KMS-11 (cell line): ENCODE measurements at regions not wholly inside any gene's neighbourhood (a gene's known extent, or its start where the extent isn't known, plus 50 kb on each side); places are given as distances from the start of the nearest gene placed in this dataset.
"Not testable (repeated sequence)": the region's sequence is repeated elsewhere in the genome, so short reads cannot be mapped to it uniquely, and the experiment has no call there.

Source experiments
- H2AFZ ChIP-seq: fragments of 200-600 bp; sonication (generic); 2 replicates; pipeline ENCODE4 v1.6.1; 2016; ENCODE audit warnings: antibody characterized with exemption, mixed run types, low read depth
- H3K27ac ChIP-seq: fragments of 200-600 bp; sonication (generic); 2 replicates; pipeline ENCODE4 v1.6.1; 2016; ENCODE audit warnings: mild to moderate bottlenecking, mixed run types
- H3K27me3 ChIP-seq: fragments of 200-600 bp; sonication (generic); 2 replicates; pipeline ENCODE4 v1.6.1; 2017; ENCODE audit warnings: mild to moderate bottlenecking, low read depth, mixed run types, moderate library complexity; ENCODE audit not compliant: insufficient read depth
- H3K36me3 ChIP-seq: fragments of 200-600 bp; sonication (generic); 2 replicates; pipeline ENCODE4 v1.6.1; 2017; ENCODE audit warnings: mild to moderate bottlenecking, mixed run types; ENCODE audit not compliant: insufficient read depth
- H3K4me1 ChIP-seq: fragments of 200-600 bp; sonication (generic); 2 replicates; pipeline ENCODE4 v1.6.1; 2016; ENCODE audit warnings: mild to moderate bottlenecking, low read depth, mixed run types; ENCODE audit not compliant: poor library complexity, severe bottlenecking
- H3K4me2 ChIP-seq: fragments of 200-600 bp; sonication (generic); 2 replicates; pipeline ENCODE4 v1.7.0; 2016; ENCODE audit warnings: mild to moderate bottlenecking, mixed run types
- H3K4me3 ChIP-seq: fragments of 200-600 bp; sonication (generic); IDR thresholded peaks from 2 replicates; pipeline ENCODE4 v1.6.1; 2017; ENCODE audit warnings: low read depth, low read length, mixed read lengths; ENCODE audit not compliant: insufficient read depth
- H3K79me2 ChIP-seq: fragments of 200-600 bp; sonication (generic); 2 replicates; pipeline ENCODE4 v1.6.1; 2016; ENCODE audit warnings: low read depth, mixed run types; ENCODE audit not compliant: insufficient read depth
- H3K9ac ChIP-seq: fragments of 200-600 bp; sonication (generic); 2 replicates; pipeline ENCODE4 v1.6.1; 2016; ENCODE audit warnings: mild to moderate bottlenecking, mixed run types
- H4K20me1 ChIP-seq: fragments of 200-600 bp; sonication (generic); 2 replicates; pipeline ENCODE4 v1.6.1; 2016; ENCODE audit warnings: mild to moderate bottlenecking, mixed run types; ENCODE audit not compliant: insufficient read depth
- CTCF ChIP-seq: fragments of 200-600 bp; sonication (generic); conservative IDR thresholded peaks from 2 replicates; pipeline ENCODE4 v1.6.1; 2017; ENCODE audit warnings: low read depth, mild to moderate bottlenecking, antibody characterized with exemption, low read length, moderate library complexity, mixed read lengths

- Histone ChIP-seq H3K4me1 (no peaks in the 10 kb centered on the region), H4K20me1 (no peaks in the 10 kb centered on the region), H3K4me3 (no peak overlapping the region), H2AFZ (no peak overlapping the region), H3K4me2 (no peak overlapping the region), H3K27ac (no peak overlapping the region), H3K79me2 (no peaks in the 10 kb centered on the region), H3K27me3 (no peaks in the 10 kb centered on the region), H3K9ac (no peak overlapping the region), H3K36me3 (no peaks in the 10 kb centered on the region)
- no peak for TF ChIP-seq CTCF
Measured at GRCh38 chr15:31502541-31503229, 176.1 kb downstream of the KLF13 start.

- no peak overlapping the region for H3K4me2 ChIP-seq
- no peaks in the 10 kb centered on the region for H3K79me2 ChIP-seq
- no peaks in the 10 kb centered on the region for H3K36me3 ChIP-seq
- no peak overlapping the region for H3K27ac ChIP-seq
- H3K27me3 ChIP-seq = no peaks in the 10 kb centered on the region
- H2AFZ ChIP-seq = no peak overlapping the region; the same call in 1 of the 2 replicates
- H4K20me1 ChIP-seq = no peaks in the 10 kb centered on the region
- no peak overlapping the region for H3K4me3 ChIP-seq
- no peaks in the 10 kb centered on the region for H3K4me1 ChIP-seq
- H3K9ac ChIP-seq = no peak overlapping the region
- no peak for TF ChIP-seq CTCF
Measured at GRCh38 chr15:31503256-31503655, 176.6 kb downstream of the KLF13 start.

GRCh38 chr15:31503758-31504461 is 177.3 kb downstream of the KLF13 start:
- Histone ChIP-seq H3K36me3 (no peaks in the 10 kb centered on the region), H3K27me3 (no peaks in the 10 kb centered on the region), H3K9ac (no peak overlapping the region), H3K27ac (no peak overlapping the region), H3K4me2 (no peak overlapping the region), H3K4me3 (no peak overlapping the region), H3K4me1 (no peaks in the 10 kb centered on the region), H2AFZ (no peak overlapping the region), H3K79me2 (no peaks in the 10 kb centered on the region), H4K20me1 (no peaks in the 10 kb centered on the region)
- TF ChIP-seq CTCF = no peak

GRCh38 chr15:31504462-31504839 is 177.8 kb downstream of the KLF13 start:
- no peak overlapping the region for H3K9ac ChIP-seq
- H3K4me1 ChIP-seq = no peaks in the 10 kb centered on the region
- H3K27ac ChIP-seq = no peak overlapping the region
- no peaks in the 10 kb centered on the region for H4K20me1 ChIP-seq
- no peak for TF ChIP-seq CTCF
- H3K4me3 ChIP-seq = no peak overlapping the region
- no peak overlapping the region for H2AFZ ChIP-seq
- H3K79me2 ChIP-seq = no peaks in the 10 kb centered on the region
- no peaks in the 10 kb centered on the region for H3K36me3 ChIP-seq
- H3K4me2 ChIP-seq = no peak overlapping the region
- H3K27me3 ChIP-seq = no peaks in the 10 kb centered on the region

- not testable (repeated sequence) for H2AFZ ChIP-seq, H3K27me3 ChIP-seq, H3K79me2 ChIP-seq, H4K20me1 ChIP-seq, H3K27ac ChIP-seq, H3K36me3 ChIP-seq, H3K9ac ChIP-seq, H3K4me2 ChIP-seq, H3K4me3 ChIP-seq, H3K4me1 ChIP-seq
Measured at GRCh38 chr15:31507573-31507972, 180.9 kb downstream of the KLF13 start.
